ENCODE measurements at regions not wholly inside any gene's neighbourhood (a gene's known extent, or its start where the extent isn't known, plus 50 kb on each side); places are given as distances from the start of the nearest gene placed in this dataset.
A peak's percentile ranks its signal among the peaks of the same experiment; 100 is the strongest.
"Not testable (repeated sequence)": the region's sequence is repeated elsewhere in the genome, so short reads cannot be mapped to it uniquely, and the experiment has no call there.

GRCh38 chr7:80018941-80019808 is 115.5 kb upstream of the GNAI1 start:
- DNase-seq = peak; percentile 70

- DNase-seq = no peak
Measured at GRCh38 chr7:80017101-80017698, 117.4 kb upstream of the GNAI1 start.

DNA sequence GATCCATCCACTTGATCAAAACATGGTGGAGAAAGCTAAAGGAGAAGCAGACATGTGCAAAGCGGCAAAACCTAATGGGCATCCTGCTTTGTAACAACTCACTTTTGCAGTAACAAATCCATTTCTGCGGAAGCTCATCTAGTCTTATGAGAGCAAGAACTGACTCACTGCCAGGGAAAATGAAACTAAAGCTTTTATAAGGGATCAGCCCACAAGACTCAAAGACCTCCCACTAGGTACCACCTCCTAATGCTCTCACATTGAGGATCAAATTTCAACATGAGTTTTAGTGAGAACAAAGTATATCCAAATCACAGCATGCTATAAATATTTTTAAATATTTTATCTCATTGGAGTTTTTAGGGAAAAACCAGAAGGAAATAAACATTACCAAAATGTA is 120.1 kb upstream of the GNAI1 start:
- DNase-seq = no peak

DNA sequence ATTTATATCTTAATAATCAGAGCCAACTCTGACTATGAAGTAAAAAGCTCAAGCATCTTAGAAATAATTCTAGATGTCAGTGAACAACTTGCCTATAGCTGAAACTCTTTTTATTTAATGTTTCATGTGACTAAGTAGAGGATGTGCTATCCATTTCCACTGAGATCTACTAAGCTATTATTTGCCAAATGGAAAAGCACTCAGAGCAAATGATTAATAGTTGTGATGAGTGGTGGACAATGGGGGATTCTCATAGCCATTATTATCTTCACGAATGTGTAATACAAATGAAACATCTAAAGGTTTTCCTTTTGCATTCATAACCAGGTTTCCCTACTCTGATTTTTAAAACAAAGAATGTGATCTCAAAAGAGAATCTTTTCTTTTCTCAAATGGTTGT is 126.6 kb upstream of the GNAI1 start:
- no peak for DNase-seq

- DNase-seq = no peak
Measured at GRCh38 chr7:80002865-80003264, 131.8 kb upstream of the GNAI1 start.

- DNase-seq = no peak
Measured at GRCh38 chr7:79998363-79998762, 136.3 kb upstream of the GNAI1 start.

GRCh38 chr7:79997345-79997744 is 137.3 kb upstream of the GNAI1 start:
- DNase-seq = no peak

DNA sequence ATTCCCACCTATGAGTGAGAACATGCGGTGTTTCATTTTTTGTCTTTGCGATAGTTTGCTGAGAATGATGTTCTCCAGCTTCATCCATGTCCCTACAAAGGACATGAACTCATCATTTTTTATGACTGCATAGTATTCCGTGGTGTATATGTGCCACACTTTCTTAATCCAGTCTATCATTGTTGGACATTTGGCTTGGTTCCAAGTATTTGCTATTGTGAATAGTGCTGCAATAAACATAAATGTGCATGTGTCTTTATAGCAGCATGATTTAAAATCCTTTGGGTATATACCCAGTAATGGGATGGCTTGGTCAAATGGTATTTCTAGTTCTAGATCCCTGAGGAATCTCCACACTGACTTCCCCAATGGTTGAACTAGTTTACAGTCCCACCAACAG is 138.9 kb upstream of the GNAI1 start:
- not testable (repeated sequence) for DNase-seq

GRCh38 chr7:79988653-79989052 is 146.0 kb upstream of the GNAI1 start:
- DNase-seq = no peak

- DNase-seq = no peak
Measured at GRCh38 chr7:79984210-79984609, 150.4 kb upstream of the GNAI1 start.

DNA sequence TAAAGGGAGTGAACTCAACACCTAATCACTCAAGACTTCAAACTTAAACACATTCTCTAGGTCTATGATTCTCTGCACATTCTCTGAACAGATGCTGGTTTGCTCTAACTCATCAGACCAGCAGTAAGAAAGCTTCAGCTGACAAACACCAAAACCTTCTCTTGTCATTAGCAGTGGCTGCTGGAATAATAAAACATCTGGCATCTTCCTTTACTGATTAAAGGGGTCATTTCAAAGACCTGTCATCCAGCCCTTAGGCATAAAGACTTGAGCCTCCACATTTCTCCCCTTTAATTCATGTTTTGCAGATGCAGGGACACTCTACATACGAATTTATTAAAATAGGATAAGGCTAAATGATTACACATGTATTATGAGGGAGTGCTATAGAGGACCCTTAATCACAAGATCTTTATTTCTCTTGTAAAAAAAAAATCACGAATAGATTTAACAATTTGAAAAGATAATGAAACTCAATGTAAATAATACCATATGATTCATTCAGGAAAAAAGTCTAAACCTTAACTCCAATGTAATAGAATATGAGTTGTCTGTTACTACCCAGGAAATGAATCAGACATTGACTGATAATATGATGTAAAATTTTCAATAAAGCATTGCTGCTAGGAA is 152.4 kb upstream of the GNAI1 start:
- no peak for DNase-seq

DNA sequence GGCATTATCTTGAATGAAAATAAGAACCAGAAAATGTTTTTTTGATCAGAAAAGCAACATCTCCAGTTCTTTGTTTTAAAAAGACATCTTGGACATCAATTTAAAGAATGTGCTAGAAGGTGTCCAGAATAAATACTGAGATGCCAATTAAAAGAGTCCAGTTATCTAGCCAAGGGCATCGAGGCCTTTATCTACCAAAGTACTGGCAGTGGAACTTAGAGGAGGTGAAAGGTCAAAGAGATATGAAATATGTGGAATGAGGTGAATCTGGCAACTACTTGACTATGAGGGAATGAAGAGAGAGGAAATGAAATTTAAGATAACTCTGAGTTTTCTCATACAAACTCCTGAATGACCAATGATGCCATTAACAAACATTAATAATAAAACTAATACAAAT is 154.3 kb upstream of the GNAI1 start:
- DNase-seq = no peak

DNA sequence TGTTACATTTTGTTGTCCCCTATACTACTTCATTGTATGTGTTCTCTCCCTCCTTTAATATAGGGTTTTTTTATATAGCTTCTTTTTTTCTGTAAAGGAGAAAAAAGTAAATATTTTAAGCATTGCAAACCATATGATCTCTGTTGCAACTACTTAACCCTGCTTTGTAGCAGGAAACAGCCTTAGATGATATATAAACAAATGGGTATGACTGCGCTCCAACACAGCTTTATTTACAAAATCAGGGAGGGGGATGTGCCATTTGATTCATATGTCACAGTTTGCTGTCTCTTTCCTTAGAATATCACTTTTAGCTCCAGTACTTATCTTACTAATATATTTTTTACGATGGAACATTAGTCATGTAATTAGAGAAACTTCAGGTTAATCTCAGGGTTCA is 155.2 kb upstream of the GNAI1 start:
- DNase-seq = no peak

GRCh38 chr7:79977481-79977880 is 157.2 kb upstream of the GNAI1 start:
- no peak for DNase-seq

GRCh38 chr7:79976711-79977020 is 158.0 kb upstream of the GNAI1 start:
- not testable (repeated sequence) for DNase-seq

DNA sequence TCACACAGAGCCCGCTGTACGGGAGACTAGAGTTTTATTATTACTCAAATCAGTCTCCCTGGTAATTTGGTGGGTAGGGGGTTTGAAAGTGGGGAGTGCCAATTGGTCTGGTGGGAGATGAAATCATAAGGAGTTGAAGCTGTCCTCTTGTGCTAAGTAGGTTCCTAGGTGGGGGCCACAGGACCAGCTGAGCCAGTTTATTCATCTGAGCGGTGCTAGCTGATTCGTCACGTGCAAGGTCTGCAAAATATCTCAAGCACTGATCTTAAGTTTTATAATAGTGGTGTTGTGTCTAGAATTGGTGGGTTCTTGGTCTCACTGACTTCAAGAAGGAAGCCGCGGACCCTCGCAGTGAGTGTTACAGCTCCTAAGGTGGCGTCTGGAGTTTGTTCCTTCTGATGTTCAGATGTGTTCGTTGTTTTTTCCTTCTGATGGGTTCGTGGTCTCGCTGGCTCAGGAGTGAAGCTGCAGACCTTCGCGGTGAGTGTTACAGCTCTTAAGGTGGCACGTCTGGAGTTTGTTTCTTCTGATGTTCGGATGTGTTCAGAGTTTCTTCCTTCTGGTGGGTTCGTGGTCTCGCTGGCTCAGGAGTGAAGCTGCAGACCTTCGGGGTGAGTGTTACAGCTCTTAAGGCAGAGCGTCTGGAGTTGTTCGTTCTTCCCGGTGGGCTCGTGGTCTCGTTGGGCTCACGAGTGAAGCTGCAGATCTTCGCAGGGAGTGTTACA is 158.5 kb upstream of the GNAI1 start:
- not testable (repeated sequence) for DNase-seq

GRCh38 chr7:79973455-79973854 is 161.2 kb upstream of the GNAI1 start:
- DNase-seq = no peak

GRCh38 chr7:79971058-79971457 is 163.6 kb upstream of the GNAI1 start:
- no peak for DNase-seq

DNA sequence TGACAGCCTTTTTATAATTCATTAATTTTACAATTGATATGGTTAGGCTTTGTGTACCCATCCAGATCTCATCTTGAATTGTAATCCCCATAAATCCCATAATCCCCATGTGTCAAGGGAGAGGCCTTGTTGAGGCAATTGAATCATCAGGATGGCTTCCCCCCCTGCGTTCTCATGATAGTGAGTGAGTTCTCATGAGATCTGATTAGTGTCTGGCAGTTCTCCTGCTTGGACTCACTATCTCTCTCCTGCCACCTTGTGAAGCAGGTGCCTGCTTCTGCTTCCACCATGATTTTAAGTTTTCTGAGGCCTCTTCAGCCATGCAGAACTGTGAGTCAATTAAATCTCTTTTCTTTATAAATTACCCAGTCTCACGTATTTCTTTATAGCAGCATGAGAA is 165.7 kb upstream of the GNAI1 start:
- no peak for DNase-seq

DNA sequence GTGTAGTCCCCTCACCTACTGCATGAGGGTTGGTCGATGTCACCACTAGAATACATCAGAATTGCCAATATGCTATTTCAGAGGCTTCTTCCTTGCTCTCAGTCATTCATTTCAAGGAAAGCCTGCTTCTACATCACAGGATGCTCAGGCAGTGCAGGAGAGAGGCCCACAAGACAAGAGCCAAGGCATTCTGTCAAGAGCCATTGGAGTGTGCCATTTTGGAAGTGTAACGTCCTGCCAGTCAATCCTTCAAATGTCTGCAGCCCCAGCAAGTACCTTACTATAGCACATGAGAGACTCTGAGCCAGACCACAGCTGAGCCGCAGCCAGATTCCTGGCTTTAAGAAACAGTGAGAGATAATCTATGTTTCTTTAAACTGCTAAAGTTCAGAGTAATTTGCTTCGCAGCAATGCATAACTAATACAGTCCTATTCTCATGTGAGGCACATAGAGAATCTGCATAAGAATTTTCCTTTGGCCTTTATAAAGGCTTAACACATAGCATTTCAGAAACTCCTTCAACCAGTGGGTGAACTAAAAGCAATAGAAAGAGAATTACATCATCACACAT is 166.5 kb upstream of the GNAI1 start:
- no peak for DNase-seq

DNA sequence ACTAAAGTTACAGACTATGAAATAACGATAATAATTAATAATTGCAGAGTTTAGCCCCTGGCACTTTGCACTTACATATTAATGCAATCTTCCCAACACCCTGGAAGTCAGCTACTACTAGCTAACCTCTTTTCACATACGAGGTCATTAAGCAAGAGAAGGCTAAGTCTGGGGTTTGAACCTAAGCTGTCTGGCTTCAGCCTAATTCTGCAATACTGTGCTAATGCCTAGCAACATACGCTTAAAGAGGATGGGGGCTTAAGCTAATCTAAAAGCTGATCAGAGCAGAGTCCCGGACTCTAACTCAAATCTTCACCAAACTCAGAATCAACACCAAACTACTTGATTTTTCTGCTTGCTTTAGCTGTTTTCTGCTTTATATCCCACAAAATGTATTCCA is 168.7 kb upstream of the GNAI1 start:
- DNase-seq = no peak

GRCh38 chr7:79964463-79964862 is 170.2 kb upstream of the GNAI1 start:
- DNase-seq = no peak

- no peak for DNase-seq
Measured at GRCh38 chr7:79953130-79953529, 181.5 kb upstream of the GNAI1 start.

Data from hematopoietic multipotent progenitor cell treated with erythropoietin and hydrocortisone succinate and interleukin-3 and kit ligand, for 6 days (in vitro differentiated cells).